GM12892 (cell line): ENCODE measurements at regions not wholly inside any gene's neighbourhood (a gene's known extent, or its start where the extent isn't known, plus 50 kb on each side); places are given as distances from the start of the nearest gene placed in this dataset.

ENCODE experiments used
- POLR2A ChIP-seq: IDR thresholded peaks from 2 replicates; pipeline ENCODE4 v1.6.1; 2011; ENCODE audit warnings: low read depth, low read length, control low read depth
- POLR2AphosphoS5 ChIP-seq: IDR thresholded peaks from 2 replicates; pipeline ENCODE4 v1.6.1; 2011; ENCODE audit warnings: low read depth, low read length, control low read depth
- TAF1 ChIP-seq: IDR thresholded peaks from 2 replicates; pipeline ENCODE4 v1.6.1; 2011; ENCODE audit warnings: low read depth, mild to moderate bottlenecking, control low read depth, low read length, borderline replicate concordance

- TF ChIP-seq POLR2AphosphoS5, result no peak
- no peak for TF ChIP-seq POLR2A
- no peak for TF ChIP-seq TAF1
Measured at GRCh38 chr2:8300216-8300615, 381.6 kb upstream of the ID2 start.
